Stimulated activated CD8-positive, alpha-beta memory T cell treated with anti-CD3 and anti-CD28 coated beads, Interleukin-15, amount 100 ng/mL, for 48 hours (primary cell): ENCODE measurements at regions not wholly inside any gene's neighbourhood (a gene's known extent, or its start where the extent isn't known, plus 50 kb on each side); places are given as distances from the start of the nearest gene placed in this dataset.
"Not testable (repeated sequence)": the region's sequence is repeated elsewhere in the genome, so short reads cannot be mapped to it uniquely, and the experiment has no call there.

ENCODE experiments used
- DNase-seq, 2 donors: peaks; one replicate each; pipeline ENCODE4 v3.0.0-alpha.2; 2020; ENCODE audit warnings: low read depth in 2 of 2

GRCh38 chr12:127012109-127012508, 1254.9 kb upstream of the TMEM132C start:
- no peak for DNase-seq

- no peak for DNase-seq
These were observed 1253.8 kb upstream of the TMEM132C start for GRCh38 chr12:127013197-127013596.

- no peak for DNase-seq
These were observed 1252.9 kb upstream of the TMEM132C start for GRCh38 chr12:127014079-127014478.

GRCh38 chr12:127024791-127025190, 1242.2 kb upstream of the TMEM132C start:
- DNase-seq, result no peak

- DNase-seq, result no peak
These were observed 1241.4 kb upstream of the TMEM132C start for GRCh38 chr12:127025545-127025944.

- no peak for DNase-seq
These were observed 1231.7 kb upstream of the TMEM132C start for GRCh38 chr12:127035011-127035879.

GRCh38 chr12:127038152-127038551, 1228.8 kb upstream of the TMEM132C start:
- no peak for DNase-seq

GRCh38 chr12:127038761-127039160, 1228.2 kb upstream of the TMEM132C start:
- DNase-seq, result no peak

- DNase-seq, result no peak
These were observed 1224.9 kb upstream of the TMEM132C start for GRCh38 chr12:127041985-127042625.

GRCh38 chr12:127043731-127044130, 1223.2 kb upstream of the TMEM132C start:
- no peak for DNase-seq

- DNase-seq, result no peak
These were observed 1222.1 kb upstream of the TMEM132C start for GRCh38 chr12:127044836-127045235.

GRCh38 chr12:127046467-127046866, 1220.5 kb upstream of the TMEM132C start:
- DNase-seq, result no peak

- no peak for DNase-seq
These were observed 1218.9 kb upstream of the TMEM132C start for GRCh38 chr12:127048057-127048456.

- DNase-seq, result not testable (repeated sequence)
These were observed 1218.4 kb upstream of the TMEM132C start for GRCh38 chr12:127048525-127048924.

GRCh38 chr12:127051139-127051538, 1215.8 kb upstream of the TMEM132C start:
- no peak for DNase-seq

GRCh38 chr12:127052511-127053232, 1214.3 kb upstream of the TMEM132C start:
- no peak for DNase-seq

GRCh38 chr12:127054531-127054930, 1212.4 kb upstream of the TMEM132C start:
- no peak for DNase-seq

GRCh38 chr12:127060310-127060847, 1206.6 kb upstream of the TMEM132C start:
- no peak for DNase-seq

GRCh38 chr12:127060933-127061332, 1206.0 kb upstream of the TMEM132C start:
- DNase-seq, result no peak

GRCh38 chr12:127063339-127064072, 1203.5 kb upstream of the TMEM132C start:
- no peak for DNase-seq

GRCh38 chr12:127064207-127064606, 1202.8 kb upstream of the TMEM132C start:
- DNase-seq, result no peak
